ENCODE measurements at regions not wholly inside any gene's neighbourhood (a gene's known extent, or its start where the extent isn't known, plus 50 kb on each side); places are given as distances from the start of the nearest gene placed in this dataset.
"Not testable (repeated sequence)": the region's sequence is repeated elsewhere in the genome, so short reads cannot be mapped to it uniquely, and the experiment has no call there.

DNA sequence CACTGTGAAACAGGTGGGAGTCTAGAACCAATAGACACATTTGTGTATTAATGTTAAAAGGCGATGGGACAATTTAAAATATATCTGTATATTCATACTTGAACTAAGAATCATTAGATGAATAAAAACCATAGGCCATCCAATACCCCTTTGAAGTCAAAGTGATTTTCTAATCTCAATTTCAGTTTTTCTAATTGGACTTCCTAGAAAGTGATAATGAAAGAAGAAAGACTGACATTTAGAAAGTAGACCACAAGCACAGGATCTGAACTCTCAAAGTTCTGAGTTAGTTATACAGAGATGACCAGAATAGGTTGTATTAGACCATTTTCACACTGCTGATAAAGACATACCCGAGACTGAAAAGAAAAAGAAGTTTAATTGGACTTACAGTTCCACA, 412.8 kb upstream of the PIK3R1 start:
- no peak overlapping the region for H3K4me3 ChIP-seq (ENCODE audit: low read depth, low read length)
- TF ChIP-seq, protein P1, sequence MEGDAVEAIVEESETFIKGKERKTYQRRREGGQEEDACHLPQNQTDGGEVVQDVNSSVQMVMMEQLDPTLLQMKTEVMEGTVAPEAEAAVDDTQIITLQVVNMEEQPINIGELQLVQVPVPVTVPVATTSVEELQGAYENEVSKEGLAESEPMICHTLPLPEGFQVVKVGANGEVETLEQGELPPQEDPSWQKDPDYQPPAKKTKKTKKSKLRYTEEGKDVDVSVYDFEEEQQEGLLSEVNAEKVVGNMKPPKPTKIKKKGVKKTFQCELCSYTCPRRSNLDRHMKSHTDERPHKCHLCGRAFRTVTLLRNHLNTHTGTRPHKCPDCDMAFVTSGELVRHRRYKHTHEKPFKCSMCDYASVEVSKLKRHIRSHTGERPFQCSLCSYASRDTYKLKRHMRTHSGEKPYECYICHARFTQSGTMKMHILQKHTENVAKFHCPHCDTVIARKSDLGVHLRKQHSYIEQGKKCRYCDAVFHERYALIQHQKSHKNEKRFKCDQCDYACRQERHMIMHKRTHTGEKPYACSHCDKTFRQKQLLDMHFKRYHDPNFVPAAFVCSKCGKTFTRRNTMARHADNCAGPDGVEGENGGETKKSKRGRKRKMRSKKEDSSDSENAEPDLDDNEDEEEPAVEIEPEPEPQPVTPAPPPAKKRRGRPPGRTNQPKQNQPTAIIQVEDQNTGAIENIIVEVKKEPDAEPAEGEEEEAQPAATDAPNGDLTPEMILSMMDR (IDR thresholded peaks at IDR 0.05; ENCODE audit: low read depth, low read length) = no peak

DNA sequence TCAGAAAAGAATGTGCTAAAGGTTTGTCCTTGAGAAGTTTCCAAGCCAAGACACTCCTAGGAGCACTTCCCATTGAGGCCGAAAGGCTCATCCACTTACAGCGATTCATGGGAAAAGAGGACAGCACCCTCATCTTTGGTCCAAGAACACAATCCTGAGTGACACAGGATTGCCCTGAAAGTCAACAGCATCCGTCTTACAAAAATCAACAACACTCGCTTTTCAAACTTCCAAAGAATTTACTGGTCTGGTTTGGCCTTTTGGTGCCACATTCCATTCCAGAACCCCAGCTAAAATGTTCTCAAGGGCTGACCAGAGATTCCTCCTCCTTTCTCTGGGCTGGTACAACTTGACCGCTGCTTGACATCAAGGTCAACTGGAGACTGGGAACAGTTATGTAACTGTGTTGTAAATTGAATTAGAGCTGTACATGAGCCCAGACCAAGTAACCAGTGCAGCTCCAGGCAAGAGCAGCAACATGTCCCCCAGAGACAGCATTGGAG, 415.8 kb upstream of the PIK3R1 start:
- no peak overlapping the region for H3K4me3 ChIP-seq (ENCODE audit: low read depth, low read length)
- TF ChIP-seq, protein P1 (IDR thresholded peaks at IDR 0.05; ENCODE audit: low read depth, low read length) = no peak

DNA sequence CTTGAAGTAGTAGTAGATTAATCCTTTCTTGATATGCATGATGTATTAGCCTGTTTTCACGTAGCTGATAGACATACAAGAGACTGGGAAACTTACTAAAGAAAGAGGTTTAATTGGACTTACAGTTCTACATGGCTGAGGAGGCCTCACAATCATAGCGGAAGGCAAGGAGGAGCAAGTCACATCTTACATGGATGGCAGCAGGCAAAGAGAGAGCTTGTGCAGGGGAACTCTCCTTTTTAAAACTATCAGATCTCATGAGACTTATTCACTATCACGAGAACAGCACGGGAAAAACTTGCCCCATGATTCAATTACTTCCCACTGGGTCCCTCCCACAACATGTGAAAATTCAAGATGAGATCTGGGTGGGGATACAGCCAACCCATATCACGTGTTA, 417.1 kb upstream of the PIK3R1 start:
- H3K4me3 ChIP-seq (ENCODE audit: low read depth, low read length) = not testable (repeated sequence)

DNA sequence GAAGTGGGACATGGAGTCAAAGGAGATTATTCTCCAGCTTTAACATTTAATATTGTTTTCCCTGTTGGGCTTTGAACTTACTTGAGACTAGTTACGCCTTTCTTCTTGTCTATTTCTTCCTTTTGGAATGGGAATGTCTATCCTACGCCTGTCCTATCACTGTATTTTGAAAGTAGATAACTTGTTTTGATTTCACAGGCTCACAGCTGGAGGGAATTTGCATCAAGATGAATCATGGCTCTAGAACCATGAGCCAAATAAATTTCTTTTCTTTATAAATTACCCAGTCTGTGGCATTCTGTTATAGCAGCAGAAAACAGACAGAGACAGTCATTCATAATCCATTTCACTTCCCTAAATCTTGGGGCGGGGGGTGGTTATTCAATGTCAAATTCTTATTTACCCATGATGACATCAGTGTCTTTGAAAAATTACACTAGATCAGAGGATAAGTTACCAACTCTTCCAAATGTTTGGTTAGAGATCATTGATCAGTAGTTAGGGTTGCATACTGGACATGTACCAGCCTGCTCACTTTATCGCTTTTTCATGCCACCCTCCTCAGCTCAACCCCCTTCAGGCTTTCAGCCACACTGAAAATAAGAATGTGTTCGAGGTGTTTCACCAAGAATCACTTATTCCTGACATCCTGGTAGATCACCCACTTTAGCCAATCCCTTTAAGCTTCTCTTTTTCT, 419.6 kb upstream of the PIK3R1 start:
- TF ChIP-seq, protein P1 (IDR thresholded peaks at IDR 0.05; ENCODE audit: low read depth, low read length) = no peak

DNA sequence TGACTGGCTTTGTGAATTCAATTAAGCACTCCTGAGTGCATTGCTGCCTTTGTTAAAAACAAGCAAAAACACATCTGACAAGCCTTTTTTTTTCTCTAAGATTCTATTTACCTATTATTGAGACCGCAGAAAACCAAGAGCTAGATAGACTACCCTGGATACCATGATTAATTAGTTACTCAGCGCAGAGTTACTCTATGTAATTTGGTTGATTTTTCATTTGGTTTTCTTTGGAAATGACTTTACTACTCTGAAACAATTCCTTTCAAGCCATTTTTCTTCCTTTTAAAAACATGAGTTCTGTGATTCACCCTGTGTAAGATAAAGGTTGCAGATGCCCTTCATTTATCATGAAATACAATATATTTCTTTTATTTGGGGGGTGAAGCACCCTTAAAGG, 421.6 kb upstream of the PIK3R1 start:
- TF ChIP-seq, protein P1 (IDR thresholded peaks at IDR 0.05; ENCODE audit: low read depth, low read length) = no peak
- H3K4me3 ChIP-seq (ENCODE audit: low read depth, low read length) = no peak overlapping the region

More for the DNA sequence above, 419.6 kb upstream of the PIK3R1 start:
- H3K4me3 ChIP-seq (ENCODE audit: low read depth, low read length) = no peak overlapping the region

DNA sequence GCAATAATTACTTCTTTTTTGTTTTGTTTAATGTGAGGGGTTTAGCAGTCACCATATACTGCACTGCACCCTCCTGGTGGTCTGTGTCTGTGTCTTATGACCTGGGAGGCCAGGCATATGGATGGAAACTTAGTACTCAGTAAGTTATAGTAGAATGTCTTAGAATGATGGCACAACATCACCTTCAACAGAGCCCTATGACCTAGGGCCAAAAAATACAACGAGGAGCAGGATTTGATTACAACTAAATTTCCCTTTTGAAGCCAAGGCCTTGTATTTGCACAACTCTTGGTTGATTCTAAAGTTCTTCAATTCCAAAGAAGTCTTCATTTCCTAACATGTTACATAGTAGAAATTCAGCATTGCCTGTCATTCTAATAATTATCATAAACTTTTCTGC, 422.1 kb upstream of the PIK3R1 start:
- TF ChIP-seq, protein P1 (IDR thresholded peaks at IDR 0.05; ENCODE audit: low read depth, low read length) = no peak
- H3K4me3 ChIP-seq (ENCODE audit: low read depth, low read length) = no peak overlapping the region

DNA sequence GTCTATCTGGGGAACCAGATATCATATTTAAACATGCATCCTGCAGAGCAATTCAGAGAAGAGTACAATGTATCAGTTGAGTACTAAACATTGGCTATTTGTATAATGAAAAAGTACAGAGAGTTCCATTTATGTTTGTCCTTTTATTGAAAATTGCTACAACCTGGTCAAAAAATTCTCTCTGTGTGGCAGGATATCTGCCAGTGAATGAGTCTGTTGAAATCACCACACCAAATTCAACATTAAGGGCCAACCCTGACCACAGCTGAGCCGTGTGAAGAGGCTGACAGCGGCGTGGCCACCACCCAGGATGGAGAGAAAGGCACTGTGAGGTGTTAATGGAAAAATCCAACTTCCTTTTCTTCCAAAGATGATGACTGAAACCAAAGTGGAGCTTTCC, 422.7 kb upstream of the PIK3R1 start:
- TF ChIP-seq, protein P1 (IDR thresholded peaks at IDR 0.05; ENCODE audit: low read depth, low read length) = no peak
- no peak overlapping the region for H3K4me3 ChIP-seq (ENCODE audit: low read depth, low read length)

DNA sequence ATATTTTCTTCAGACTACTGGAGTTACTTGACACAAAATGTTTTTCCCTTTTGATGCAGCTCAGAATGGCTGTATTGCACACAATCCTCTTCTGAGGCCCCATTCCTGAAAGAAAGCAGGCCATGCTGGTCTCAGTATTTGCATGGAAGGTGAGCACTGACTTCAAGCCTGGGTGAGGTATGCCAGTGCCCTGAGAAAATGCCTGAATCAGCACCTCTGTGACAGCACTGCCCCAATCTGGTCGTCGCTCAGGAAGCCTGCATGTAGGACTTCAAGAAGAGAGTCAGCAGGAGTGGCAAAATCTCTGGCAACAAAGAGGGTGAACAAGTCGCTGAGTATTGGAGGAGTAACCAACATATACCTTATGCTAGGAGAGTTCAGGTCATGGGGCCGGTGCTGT, 425.2 kb upstream of the PIK3R1 start:
- TF ChIP-seq, protein P1 (IDR thresholded peaks at IDR 0.05; ENCODE audit: low read depth, low read length) = no peak
- H3K4me3 ChIP-seq (ENCODE audit: low read depth, low read length) = no peak overlapping the region

DNA sequence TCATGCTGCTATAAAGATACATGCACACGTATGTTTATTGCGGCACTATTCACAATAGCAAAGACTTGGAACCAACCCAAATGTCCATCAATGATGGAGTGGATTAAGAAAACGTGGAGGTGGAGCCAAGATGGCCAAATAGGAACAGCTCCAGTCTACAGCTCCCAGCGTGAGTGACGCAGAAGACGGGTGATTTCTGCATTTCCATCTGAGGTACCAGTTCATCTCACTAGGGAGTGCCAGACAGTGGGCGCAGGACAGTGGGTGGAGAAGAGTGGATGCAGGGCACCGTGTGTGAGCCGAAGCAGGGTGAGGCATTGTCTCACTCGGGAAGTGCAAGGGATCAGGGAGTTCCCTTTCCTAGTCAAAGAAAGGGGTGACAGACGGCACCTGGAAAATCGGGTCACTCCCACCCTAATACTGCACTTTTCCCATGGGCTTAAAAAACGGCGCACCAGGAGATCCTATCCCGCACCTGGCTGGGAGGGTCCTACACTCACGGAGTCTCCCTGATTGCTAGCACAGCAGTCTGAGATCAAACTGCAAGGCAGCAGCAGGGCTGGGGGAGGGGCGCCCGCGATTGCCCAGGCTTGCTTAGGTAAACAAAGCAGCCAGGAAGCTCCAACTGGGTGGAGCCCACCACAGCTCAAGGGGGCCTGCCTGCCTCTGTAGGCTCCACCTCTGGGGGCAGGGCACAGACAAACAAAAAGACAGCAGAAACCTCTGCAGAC, 435.5 kb upstream of the PIK3R1 start:
- not testable (repeated sequence) for H3K4me3 ChIP-seq (ENCODE audit: low read depth, low read length)
